OCI-LY3 (cell line): ENCODE measurements at regions not wholly inside any gene's neighbourhood (a gene's known extent, or its start where the extent isn't known, plus 50 kb on each side); places are given as distances from the start of the nearest gene placed in this dataset.

Source experiments
- CTCF ChIP-seq: fragments of 200-600, 300-600 bp; sonication (generic); IDR thresholded peaks from 2 replicates; pipeline ENCODE4 v1.5.1; 2014; ENCODE audit warnings: antibody characterized with exemption, low read length, low read depth
- EZH2phosphoT487 ChIP-seq: fragments of 200-600 bp; shearing (Covaris generic); IDR thresholded peaks from 2 replicates; pipeline ENCODE4 v1.6.1; 2018; ENCODE audit warnings: antibody characterized with exemption, mixed run types, low read depth

- TF ChIP-seq CTCF: no peak
- TF ChIP-seq EZH2phosphoT487: no peak
Measured at GRCh38 chr3:8327739-8328138, 173.9 kb upstream of the LMCD1 start.
